ENCODE measurements at regions not wholly inside any gene's neighbourhood (a gene's known extent, or its start where the extent isn't known, plus 50 kb on each side); places are given as distances from the start of the nearest gene placed in this dataset.

DNA sequence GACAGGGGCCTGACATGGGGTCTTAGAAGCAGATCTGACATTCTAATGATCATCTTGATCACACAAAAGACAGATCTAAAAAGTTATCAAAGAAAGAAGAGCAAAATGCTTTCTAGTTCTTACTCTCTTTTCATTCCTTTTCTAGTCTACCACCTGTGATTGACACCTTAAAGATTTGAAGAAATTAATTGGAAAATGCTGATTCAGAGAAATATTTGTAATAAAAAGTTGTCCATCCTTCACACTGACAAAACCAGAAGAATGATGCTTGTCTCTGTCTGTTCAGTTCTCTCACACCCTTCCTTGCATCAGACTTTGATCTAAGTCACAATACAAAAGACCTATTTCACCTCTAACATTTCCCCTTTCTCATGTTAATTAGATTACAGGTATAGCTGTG is 182.4 kb downstream of the RAP2A start:
- TF ChIP-seq, protein P1, sequence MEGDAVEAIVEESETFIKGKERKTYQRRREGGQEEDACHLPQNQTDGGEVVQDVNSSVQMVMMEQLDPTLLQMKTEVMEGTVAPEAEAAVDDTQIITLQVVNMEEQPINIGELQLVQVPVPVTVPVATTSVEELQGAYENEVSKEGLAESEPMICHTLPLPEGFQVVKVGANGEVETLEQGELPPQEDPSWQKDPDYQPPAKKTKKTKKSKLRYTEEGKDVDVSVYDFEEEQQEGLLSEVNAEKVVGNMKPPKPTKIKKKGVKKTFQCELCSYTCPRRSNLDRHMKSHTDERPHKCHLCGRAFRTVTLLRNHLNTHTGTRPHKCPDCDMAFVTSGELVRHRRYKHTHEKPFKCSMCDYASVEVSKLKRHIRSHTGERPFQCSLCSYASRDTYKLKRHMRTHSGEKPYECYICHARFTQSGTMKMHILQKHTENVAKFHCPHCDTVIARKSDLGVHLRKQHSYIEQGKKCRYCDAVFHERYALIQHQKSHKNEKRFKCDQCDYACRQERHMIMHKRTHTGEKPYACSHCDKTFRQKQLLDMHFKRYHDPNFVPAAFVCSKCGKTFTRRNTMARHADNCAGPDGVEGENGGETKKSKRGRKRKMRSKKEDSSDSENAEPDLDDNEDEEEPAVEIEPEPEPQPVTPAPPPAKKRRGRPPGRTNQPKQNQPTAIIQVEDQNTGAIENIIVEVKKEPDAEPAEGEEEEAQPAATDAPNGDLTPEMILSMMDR (IDR thresholded peaks at IDR 0.05; ENCODE audit: low read depth, low read length) = no peak
- no peak overlapping the region for H3K4me3 ChIP-seq (replicated peaks in 1 of 2; ENCODE audit: low read depth in 2 of 2, low read length in 2 of 2)
- DNase-seq (ENCODE audit: low read depth in 2 of 2) = no peak

DNA sequence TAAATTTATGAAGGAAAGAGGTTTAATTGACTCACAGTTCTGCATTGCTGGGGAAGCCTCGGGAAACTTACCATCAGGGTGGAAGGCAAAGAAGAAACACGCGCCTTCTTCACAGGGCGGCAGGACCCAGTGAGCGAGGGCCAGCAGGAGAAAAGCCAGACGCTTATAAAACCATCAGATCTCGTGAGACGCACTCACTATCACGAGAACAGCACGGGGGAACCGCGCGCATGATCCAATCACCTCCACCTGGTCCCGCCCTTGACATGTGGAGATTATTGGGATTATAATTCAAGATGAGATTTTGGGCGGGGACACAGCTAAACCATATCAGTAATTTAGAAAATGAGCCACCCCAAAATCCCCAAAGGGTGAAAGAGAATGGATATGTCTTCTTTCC is 187.1 kb downstream of the RAP2A start:
- TF ChIP-seq, protein P1 (IDR thresholded peaks at IDR 0.05; ENCODE audit: low read depth, low read length) = no peak
- no peak overlapping the region for H3K4me3 ChIP-seq (replicated peaks in 1 of 2; ENCODE audit: low read depth in 2 of 2, low read length in 2 of 2)
- DNase-seq (ENCODE audit: low read depth in 2 of 2) = no peak

DNA sequence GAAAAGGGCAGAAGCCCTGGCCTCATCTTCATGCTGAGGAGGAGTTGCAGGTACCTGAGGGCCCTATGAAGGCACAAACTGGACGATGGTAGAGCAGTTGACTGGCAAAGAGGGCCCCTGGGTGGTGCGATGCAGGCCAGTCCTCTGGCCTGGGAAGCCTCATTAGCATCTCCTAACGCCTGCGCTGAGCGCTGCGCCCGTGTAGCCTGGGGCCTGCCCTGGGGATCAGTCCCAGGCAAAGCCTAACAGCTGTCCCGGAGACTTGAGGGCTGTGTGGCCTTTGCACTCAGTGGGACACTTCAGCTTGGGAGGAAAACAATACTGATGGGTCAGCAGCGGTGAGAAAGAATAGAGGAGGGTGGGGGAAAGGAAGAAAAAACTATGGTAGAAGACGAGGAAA is 187.7 kb downstream of the RAP2A start:
- no peak for DNase-seq (ENCODE audit: low read depth in 2 of 2)
- TF ChIP-seq, protein P1 (IDR thresholded peaks at IDR 0.05; ENCODE audit: low read depth, low read length) = no peak
- no peak overlapping the region for H3K4me3 ChIP-seq (replicated peaks in 1 of 2; ENCODE audit: low read depth in 2 of 2, low read length in 2 of 2)

DNA sequence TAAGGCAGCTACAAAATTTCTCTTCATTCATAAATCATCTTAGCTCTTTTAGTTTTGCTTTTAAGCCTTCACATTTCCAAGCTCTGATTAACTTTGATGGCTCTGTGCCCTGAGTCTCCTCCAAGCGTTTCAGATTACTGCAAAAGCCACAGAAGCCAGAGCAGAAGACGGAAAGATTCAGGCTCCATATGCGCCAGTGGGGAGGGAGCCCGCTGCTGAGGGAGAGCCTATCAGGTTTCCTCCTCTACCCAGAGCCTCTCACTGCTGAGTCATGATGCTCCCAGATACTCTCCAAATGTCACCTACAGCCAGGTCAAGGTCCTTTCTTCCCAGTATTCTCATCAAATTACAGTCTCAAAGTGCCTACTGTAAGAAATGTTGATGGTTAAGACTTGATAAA is 193.6 kb downstream of the RAP2A start:
- TF ChIP-seq, protein P1 (IDR thresholded peaks at IDR 0.05; ENCODE audit: low read depth, low read length) = no peak
- peak; percentile 82 to 95 for DNase-seq (ENCODE audit: low read depth in 2 of 2)
- H3K4me3 ChIP-seq (replicated peaks in 1 of 2; ENCODE audit: low read depth in 2 of 2, low read length in 2 of 2) = no peak overlapping the region

DNA sequence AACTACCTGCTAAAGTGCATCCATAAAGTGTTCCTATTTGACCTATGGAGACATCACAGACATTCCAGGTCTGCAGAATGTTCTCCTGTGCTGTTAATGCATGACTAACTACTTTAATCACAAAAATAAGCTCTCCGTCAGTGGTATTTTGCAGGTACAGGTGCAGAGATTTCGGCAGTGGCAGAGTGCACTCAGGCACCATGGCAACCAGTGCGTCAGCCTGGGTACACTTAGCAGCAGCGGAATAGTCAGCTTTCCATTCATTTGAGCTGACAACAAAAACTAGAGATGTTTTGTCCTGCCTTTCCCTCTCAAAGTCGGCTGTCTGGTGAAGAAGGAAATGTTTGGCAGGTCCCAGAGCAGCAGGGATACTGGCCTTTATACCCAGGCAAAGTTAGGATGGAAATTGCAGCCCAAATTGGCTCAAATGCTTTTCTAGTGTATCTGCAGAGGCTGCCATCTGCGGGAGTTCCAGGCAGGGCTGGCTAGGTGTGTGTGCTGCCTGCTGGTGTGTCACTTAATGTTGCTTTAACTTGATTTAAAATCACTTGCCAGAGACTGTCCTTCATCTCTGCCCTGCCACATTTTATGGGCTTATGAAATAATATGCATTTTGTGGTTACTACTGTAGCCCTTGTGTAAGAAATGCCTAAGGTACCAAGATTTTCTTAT is 195.8 kb downstream of the RAP2A start:
- no peak for DNase-seq (ENCODE audit: low read depth in 2 of 2)

DNA sequence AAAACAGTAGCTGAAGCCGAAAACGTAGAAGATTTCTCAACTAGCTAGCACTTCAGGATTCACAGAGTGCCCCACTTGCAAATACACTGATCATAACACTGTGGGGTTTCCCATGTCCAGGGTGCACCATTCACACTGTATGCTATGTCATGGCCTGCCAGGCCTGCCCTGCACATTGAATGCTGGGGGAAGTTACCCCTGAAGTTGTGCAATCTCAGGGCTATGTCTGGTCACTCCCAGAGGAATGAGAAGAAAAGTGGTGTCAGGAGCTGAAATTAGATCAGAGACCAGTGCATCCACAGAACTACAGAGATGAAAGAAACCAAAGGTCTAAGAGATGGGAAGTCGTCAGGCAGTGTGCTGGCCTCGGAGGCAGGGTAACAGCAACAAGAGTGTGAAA is 196.8 kb downstream of the RAP2A start:
- TF ChIP-seq, protein P1 (IDR thresholded peaks at IDR 0.05; ENCODE audit: low read depth, low read length) = no peak
- no peak for DNase-seq (ENCODE audit: low read depth in 2 of 2)
- H3K4me3 ChIP-seq (replicated peaks in 1 of 2; ENCODE audit: low read depth in 2 of 2, low read length in 2 of 2) = no peak overlapping the region

More for the DNA sequence above, 195.8 kb downstream of the RAP2A start:
- TF ChIP-seq, protein P1 (IDR thresholded peaks at IDR 0.05; ENCODE audit: low read depth, low read length) = no peak
- H3K4me3 ChIP-seq (replicated peaks in 1 of 2; ENCODE audit: low read depth in 2 of 2, low read length in 2 of 2) = no peak overlapping the region

DNA sequence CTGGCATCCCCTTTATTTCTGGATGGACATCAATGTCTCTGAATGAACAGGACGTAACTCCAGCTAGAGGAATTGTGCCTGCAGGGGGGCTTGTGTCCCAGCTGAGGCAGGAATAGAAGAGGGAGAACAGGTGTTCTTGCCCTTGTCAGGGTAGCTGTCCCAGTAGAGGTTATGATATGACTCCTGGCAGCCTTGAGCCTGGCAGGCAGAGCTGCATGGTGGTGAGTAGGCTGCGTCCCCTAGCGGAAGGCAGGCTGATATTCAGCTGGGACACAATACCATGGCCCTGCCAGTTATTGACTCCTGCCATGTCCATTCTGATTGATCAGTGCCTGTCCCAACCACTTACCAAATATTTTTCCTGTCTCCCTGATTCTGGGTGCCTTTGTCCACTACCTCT is 197.2 kb downstream of the RAP2A start:
- no peak overlapping the region for H3K4me3 ChIP-seq (replicated peaks in 1 of 2; ENCODE audit: low read depth in 2 of 2, low read length in 2 of 2)
- TF ChIP-seq, protein P1 (IDR thresholded peaks at IDR 0.05; ENCODE audit: low read depth, low read length) = no peak
- DNase-seq (ENCODE audit: low read depth in 2 of 2) = no peak
